GM21423 (cell line): ENCODE measurements at regions not wholly inside any gene's neighbourhood (a gene's known extent, or its start where the extent isn't known, plus 50 kb on each side); places are given as distances from the start of the nearest gene placed in this dataset.

Experiments used
- ATAC-seq: cut with Tn5 transposase; IDR thresholded peaks from one replicate; pipeline ENCODE4 v1.9.1; 2021; ENCODE audit warnings: mild to moderate bottlenecking, moderate library complexity; ENCODE audit not compliant: unreplicated experiment

- no peak for ATAC-seq
Measured at GRCh38 chr6:23096876-23097275, 527.5 kb downstream of the HDGFL1 start.

GRCh38 chr6:23097566-23097965 is 528.2 kb downstream of the HDGFL1 start:
- ATAC-seq = no peak

DNA sequence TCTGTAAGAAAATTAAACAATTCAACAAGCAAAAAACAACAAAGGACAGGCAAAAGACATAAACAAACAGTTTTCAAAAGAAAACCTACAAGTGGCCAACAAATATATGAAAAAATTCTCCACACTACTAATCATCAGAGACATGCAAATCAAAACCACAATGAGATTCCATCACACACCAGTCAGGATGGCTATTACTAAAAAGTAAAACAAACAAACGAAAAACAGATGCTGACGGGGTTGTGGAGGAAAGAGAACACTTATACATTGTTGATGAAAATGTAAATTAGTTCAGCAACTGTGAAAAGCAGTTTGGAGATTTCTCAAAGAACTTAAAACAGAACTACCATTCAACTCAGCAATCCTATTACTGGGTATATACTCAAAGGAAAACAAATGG is 537.6 kb downstream of the HDGFL1 start:
- ATAC-seq = no peak

GRCh38 chr6:23111984-23112383 is 542.6 kb downstream of the HDGFL1 start:
- no peak for ATAC-seq

DNA sequence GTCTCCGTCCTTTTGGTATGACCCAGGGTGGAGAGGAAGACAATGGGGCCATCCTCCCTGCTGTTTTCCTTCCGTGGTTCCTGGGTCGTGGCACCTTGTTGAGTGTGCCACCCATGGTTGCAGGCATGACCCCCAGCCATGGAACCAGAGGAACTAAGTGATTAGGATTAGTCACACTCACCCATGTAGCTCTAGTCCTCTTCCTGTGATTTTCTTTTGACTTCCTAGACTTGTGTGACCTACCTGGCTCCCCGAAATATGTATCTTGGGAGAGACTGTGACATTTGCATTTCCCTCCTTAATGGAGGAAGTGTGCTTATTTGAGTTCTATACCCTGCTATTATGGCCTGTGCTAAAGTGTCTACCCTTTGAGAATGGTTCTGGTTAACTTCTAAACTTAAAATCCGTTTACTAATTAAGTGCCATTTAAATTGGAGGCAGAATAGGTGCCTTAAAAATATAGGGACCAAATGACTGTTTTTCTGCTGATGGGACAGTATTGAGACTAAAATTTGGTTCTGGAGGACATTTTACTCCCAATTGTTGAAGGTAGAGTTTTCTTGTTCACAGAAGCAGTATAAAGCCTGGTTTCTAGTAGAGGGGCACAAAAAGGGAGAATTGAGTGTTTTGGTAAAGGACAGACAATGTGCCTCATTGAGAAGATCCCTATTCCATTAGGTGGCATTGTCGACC is 545.6 kb downstream of the HDGFL1 start:
- no peak for ATAC-seq

- no peak for ATAC-seq
Measured at GRCh38 chr6:23137611-23138010, 568.2 kb downstream of the HDGFL1 start.

DNA sequence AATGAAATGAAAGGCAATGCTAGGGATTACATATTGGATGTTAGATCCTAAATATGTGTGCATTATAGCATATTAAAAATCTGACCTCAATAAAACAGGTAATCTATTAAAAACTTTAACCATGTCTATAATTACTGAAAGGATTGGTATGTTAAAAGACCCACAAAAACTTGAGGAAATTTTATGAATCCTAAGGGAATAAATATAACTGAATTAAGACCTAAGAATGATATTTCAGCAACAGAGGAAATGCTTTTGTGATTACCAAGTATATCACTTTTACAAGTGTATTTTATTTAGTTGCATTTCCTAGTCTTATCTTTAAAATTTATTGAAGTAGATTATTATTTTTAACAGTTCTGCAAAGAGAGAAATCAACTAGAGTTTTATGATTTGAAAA is 571.5 kb downstream of the HDGFL1 start:
- no peak for ATAC-seq

GRCh38 chr6:23145781-23146180 is 576.4 kb downstream of the HDGFL1 start:
- no peak for ATAC-seq

- no peak for ATAC-seq
Measured at GRCh38 chr6:23154159-23154558, 584.8 kb downstream of the HDGFL1 start.

DNA sequence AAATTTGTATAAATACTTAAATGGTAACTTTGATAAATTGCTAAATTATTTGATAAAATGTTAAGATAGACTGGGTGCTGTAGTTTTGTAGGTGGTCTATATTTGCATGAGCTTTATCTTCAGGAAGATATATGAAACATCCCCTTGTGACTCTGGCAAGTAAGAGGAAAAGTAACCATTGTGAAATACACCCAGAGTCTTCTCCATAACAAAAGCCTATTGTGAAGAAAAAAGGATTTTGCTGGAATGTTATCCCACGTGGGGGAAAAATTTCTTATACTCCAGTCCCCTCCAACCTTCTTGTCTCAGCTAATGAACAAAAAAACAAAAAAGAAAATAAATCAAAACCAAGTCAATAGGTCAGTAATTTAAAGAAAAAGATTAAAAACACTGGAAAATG is 600.7 kb downstream of the HDGFL1 start:
- ATAC-seq = no peak

DNA sequence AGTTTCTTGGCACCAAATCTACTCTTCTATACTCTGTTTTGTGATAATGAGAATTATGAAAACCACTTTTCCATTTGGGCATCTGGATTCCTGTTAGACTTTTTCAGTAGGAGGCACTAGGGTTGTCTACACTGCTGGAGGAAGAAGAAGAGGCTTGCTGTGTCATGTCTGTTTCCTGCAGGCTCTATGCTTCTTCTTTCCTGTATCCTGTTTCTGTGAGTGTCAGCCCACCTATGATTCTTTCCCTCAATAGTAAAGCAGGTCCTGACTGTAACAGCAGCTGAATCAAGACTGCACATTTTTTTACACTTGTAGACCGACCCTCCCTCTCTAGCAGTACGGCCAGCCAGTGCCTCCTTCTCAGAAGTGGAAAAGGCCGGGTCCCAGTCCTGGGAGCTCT is 603.9 kb downstream of the HDGFL1 start:
- no peak for ATAC-seq

GRCh38 chr6:23174781-23175361 is 605.5 kb downstream of the HDGFL1 start:
- ATAC-seq = no peak

- no peak for ATAC-seq
Measured at GRCh38 chr6:23175391-23175790, 606.0 kb downstream of the HDGFL1 start.

DNA sequence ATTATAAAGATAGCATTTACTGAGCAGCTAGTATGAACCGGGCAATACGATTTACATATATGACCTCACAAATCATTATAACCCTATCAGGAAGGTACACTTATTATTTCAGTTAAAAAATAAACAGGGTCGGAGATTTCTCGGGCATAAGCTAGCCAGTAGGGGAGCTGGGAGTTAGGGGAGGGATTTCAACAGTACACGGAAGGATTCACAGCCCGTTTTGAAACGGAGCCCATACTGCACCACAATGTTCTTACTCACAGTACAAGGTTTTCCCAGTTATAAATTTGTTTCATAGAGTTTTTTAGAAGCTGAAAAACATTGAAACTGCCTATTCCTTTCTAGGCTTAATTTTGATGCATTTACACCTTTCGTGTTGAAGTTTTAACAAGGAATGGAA is 607.1 kb downstream of the HDGFL1 start:
- ATAC-seq = no peak

DNA sequence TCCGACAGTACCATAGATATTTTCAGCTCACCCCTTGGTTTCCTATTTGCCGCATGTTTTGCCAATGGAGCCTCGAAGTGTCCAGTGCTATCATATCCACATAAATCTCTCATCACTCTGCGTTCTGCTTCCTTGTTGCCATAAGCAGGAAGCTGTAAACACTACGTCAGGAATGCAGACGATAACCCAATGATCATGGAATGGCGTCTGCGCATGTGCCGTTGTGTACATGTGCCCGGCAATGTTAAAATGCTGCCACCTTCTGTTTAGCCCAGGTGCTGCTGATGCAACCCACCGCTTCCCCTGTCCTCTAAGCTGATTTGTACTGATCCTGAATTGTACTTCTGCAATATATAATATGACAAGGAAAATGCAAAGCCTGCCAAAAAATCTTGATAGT is 607.5 kb downstream of the HDGFL1 start:
- no peak for ATAC-seq

DNA sequence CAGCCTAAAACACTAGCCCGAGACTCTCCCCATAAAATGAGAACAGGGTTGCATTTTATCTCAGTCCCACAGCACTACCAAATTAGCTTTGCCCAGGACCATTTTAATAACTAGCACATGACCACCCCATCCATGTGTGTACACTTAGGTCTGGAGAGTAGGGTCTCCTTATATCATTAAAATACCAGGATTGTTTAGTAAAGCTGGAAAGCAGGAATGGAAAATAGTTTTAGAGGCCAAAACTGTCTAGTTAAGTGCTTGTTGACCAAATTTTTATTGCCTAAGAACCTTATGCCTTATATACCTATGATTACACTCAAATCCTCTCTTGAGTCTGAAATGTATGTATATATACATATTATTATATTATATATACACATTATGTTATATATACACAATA is 608.4 kb downstream of the HDGFL1 start:
- ATAC-seq = no peak

GRCh38 chr6:23179994-23180393 is 610.6 kb downstream of the HDGFL1 start:
- ATAC-seq = no peak

DNA sequence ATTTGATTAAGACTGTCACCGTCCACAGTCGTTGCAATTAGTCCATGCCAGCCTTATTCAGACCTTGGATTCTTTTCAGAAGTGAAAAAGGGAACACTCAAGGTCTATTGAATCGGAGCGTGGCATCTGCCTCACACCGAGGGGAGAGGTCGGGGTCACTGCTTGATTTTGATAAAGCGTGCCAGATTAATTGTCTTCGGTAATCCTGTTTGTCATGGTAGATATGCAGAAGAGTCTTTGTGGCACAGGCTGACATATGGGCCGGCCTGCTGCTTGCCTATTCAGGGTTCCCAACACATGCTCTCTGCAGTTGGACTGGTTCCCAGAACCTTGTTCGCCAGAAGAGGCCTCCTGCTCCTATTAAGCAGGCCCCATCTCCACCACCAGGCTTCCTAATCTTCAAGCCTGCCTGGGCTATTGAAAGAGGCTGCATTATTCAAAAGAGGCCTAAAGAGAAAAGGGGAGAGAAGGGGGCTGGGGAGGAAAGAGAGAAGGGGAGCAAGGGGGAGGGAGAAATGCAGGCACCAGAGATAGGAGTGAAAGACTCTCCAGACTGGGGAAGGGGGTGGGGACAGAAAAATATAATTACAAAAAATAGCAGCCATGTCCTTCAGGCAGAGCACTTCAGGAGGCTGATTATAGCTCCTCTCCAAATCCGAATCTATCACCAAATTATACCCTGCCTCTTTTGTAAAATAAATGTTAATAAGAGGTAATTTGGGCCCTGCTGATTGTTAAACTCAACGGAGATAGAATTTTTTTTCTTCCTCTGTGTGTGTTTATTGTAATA is 611.3 kb downstream of the HDGFL1 start:
- ATAC-seq = no peak

- no peak for ATAC-seq
Measured at GRCh38 chr6:23181356-23182110, 612.2 kb downstream of the HDGFL1 start.

DNA sequence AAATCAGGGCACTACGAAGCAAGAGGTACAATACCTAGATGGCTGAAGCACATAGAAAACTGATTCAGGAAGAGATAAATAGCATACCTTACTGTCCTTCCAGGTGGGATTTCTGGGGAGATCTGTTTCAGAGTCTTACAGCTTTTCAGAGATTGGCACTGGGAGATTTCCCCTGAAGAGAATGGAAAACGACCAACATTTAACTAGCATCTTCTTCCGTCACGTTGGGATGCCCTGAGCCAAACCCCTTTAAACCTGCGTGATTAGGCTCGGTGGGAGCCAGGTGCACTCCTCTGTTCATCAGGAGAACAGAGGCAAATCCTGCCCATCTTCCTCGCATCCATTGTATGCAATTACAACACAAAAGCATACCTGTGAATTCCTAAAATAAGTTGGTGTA is 614.5 kb downstream of the HDGFL1 start:
- no peak for ATAC-seq

DNA sequence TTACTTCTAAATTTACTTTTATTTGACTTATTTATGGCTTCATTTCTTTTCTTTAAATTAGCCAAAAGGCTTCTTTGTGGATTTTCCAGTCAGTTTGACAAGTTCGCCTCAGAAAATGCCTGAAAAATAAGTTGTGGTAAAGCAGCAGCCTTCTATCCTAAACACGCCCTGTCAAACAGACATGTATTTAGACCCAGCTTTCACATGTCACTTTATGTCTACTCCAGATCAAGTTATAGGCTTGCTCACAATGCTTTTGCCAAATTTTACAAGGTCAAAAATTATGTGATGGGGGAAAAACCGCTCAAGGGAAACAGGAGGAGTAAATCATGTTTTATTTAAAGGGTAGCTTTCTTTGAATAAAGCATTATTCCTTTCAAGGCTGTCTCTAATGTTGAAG is 615.0 kb downstream of the HDGFL1 start:
- ATAC-seq = no peak
